Right lobe of liver (tissue), 4 donors: ENCODE measurements at regions not wholly inside any gene's neighbourhood (a gene's known extent, or its start where the extent isn't known, plus 50 kb on each side); places are given as distances from the start of the nearest gene placed in this dataset.

Experiments used
- POLR2A ChIP-seq: fragments of 450-650 bp; IDR thresholded peaks from one replicate; pipeline ENCODE4 v1.6.1; 2017; ENCODE audit warnings: antibody characterized with exemption, mild to moderate bottlenecking
- TF ChIP-seq, protein P1 (sequence below), 4 donors: fragments of 200-600 bp in 3 of 4; fragments of 450-650 bp in 1 of 4; IDR thresholded peaks; one replicate each; pipeline versions ENCODE4 v1.5.1 to v1.8.0; 2016 to 2022; ENCODE audit warnings: antibody characterized with exemption in 4 of 4, mild to moderate bottlenecking in 2 of 4
- donor health status: DM: no; HTN: no; CAD: no.
- donor health status: DM: no; HTN: no; CAD: no.
- donor health status: DM: no; HTN: yes; CAD: no.

- TF ChIP-seq, protein P1, sequence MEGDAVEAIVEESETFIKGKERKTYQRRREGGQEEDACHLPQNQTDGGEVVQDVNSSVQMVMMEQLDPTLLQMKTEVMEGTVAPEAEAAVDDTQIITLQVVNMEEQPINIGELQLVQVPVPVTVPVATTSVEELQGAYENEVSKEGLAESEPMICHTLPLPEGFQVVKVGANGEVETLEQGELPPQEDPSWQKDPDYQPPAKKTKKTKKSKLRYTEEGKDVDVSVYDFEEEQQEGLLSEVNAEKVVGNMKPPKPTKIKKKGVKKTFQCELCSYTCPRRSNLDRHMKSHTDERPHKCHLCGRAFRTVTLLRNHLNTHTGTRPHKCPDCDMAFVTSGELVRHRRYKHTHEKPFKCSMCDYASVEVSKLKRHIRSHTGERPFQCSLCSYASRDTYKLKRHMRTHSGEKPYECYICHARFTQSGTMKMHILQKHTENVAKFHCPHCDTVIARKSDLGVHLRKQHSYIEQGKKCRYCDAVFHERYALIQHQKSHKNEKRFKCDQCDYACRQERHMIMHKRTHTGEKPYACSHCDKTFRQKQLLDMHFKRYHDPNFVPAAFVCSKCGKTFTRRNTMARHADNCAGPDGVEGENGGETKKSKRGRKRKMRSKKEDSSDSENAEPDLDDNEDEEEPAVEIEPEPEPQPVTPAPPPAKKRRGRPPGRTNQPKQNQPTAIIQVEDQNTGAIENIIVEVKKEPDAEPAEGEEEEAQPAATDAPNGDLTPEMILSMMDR (IDR thresholded peaks at IDR 0.05), result no peak
- no peak for TF ChIP-seq POLR2A
Measured at GRCh38 chr10:65805511-65805910, 1120.3 kb upstream of the LRRTM3 start.
